H7 (cell line): ENCODE measurements at regions not wholly inside any gene's neighbourhood (a gene's known extent, or its start where the extent isn't known, plus 50 kb on each side); places are given as distances from the start of the nearest gene placed in this dataset.

ENCODE experiments used
- DNase-seq: peaks from one replicate; pipeline ENCODE4 v3.0.0; 2012
- H3K27me3 ChIP-seq: 2 replicates; pipeline ENCODE4 v1.6.0; 2011; ENCODE audit warnings: mild to moderate bottlenecking, low read length; ENCODE audit not compliant: control insufficient read depth, insufficient read depth
- H3K36me3 ChIP-seq: replicated peaks from 2 replicates; pipeline ENCODE4 v1.5.1; 2011; ENCODE audit warnings: low read length; ENCODE audit not compliant: control insufficient read depth, insufficient read depth
- H3K4me3 ChIP-seq: 2 replicates; pipeline ENCODE4 v1.5.1; 2011; ENCODE audit warnings: low read depth, mild to moderate bottlenecking, control low read depth, low read length, moderate library complexity; ENCODE audit not compliant: insufficient read depth

DNA sequence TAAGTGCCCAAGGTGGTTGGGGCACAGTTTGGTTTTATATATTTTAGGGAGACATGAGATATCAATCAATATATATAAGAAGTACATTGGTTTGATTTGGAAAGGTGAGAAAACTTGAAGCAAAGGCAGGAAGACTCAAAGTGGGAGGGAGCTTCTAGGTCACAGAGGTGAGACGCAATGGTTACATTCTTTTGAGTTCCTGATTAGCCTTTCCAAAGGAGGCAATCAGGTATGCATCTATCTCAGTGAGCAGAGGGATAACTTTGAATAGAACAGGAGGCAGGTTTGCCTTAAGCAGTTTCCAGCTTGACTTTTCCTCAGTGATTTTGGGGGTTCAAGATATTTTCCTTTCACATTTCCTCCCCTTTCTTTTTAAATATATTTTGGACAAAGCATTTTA lies 58.0 kb upstream of the SLC35F1 start:
- DNase-seq, result no peak
- H3K4me3 ChIP-seq, result no peak overlapping the region
- no peaks in the 10 kb centered on the region for H3K27me3 ChIP-seq
- H3K36me3 ChIP-seq, result no peaks in the 10 kb centered on the region
